ENCODE measurements at regions not wholly inside any gene's neighbourhood (a gene's known extent, or its start where the extent isn't known, plus 50 kb on each side); places are given as distances from the start of the nearest gene placed in this dataset.

GRCh38 chr20:43825581-43825980 is 89.1 kb upstream of the TOX2 start (continued):
- no peak for TF ChIP-seq ZBTB21 (CRISPR knock-in tag; IDR thresholded peaks at IDR 0.05; ENCODE audit: borderline replicate concordance)

- Mint-ChIP-seq H3K27ac (no peak overlapping the region), H3K9me3 (no peaks in the 10 kb centered on the region; the same call in 1 of the 2 replicates), H3K36me3 (no peaks in the 10 kb centered on the region), H3K27me3 (ENCODE audit: low read depth) (peaks cover 12% of the 10 kb centered on the region; the same call in 1 of the 2 replicates), H3K4me3 (no peak overlapping the region), H3K4me1 (no peaks in the 10 kb centered on the region)
- no peak for TF ChIP-seq OVOL2 (CRISPR knock-in tag; IDR thresholded peaks at IDR 0.05; ENCODE audit: borderline replicate concordance)
- no peak for TF ChIP-seq ATF6 (CRISPR knock-in tag; IDR thresholded peaks at IDR 0.05)
- no peak for TF ChIP-seq PRRX2 (CRISPR knock-in tag; IDR thresholded peaks at IDR 0.05)
- TF ChIP-seq ZNF671 (CRISPR knock-in tag; IDR thresholded peaks at IDR 0.05): no peak
- no peak for TF ChIP-seq KAT7 (CRISPR knock-in tag; IDR thresholded peaks at IDR 0.05; ENCODE audit: borderline replicate concordance)
- TF ChIP-seq RELA (CRISPR knock-in tag; IDR thresholded peaks at IDR 0.05; ENCODE audit: borderline replicate concordance): no peak
- TF ChIP-seq NR1H2 (CRISPR knock-in tag; IDR thresholded peaks at IDR 0.05): no peak
- no peak for TF ChIP-seq ZNF281 (CRISPR knock-in tag; IDR thresholded peaks at IDR 0.05)
- TF ChIP-seq RORB (CRISPR knock-in tag; IDR thresholded peaks at IDR 0.05): no peak
- no peak for TF ChIP-seq ARID4B (CRISPR knock-in tag; IDR thresholded peaks at IDR 0.05; ENCODE audit: borderline replicate concordance)
- TF ChIP-seq TEAD1 (CRISPR knock-in tag; IDR thresholded peaks at IDR 0.05): no peak
- no peak for TF ChIP-seq PRDM15 (CRISPR knock-in tag; IDR thresholded peaks at IDR 0.05)
- no peak for TF ChIP-seq IRF1 (CRISPR knock-in tag; IDR thresholded peaks at IDR 0.05)
- TF ChIP-seq JUN (CRISPR knock-in tag; IDR thresholded peaks at IDR 0.05): no peak
- no peak for TF ChIP-seq MYBL2 (CRISPR knock-in tag; IDR thresholded peaks at IDR 0.05)
- TF ChIP-seq E2F1 (CRISPR knock-in tag; IDR thresholded peaks at IDR 0.05): no peak
- ATAC-seq (no peak), DNase-seq (ENCODE audit: low spot score) (no peak)
- ChIA-PET CTCF (interaction anchor here (1.9 kb wide), 1 partner anchor 15 kb away, joined by 10 read pairs; no protein-coding TSS in a partner anchor), POLR2A (no interaction called here)
These were observed 89.6 kb upstream of the TOX2 start for GRCh38 chr20:43825051-43825402.
